Erythroblast (primary cell): ENCODE measurements at regions not wholly inside any gene's neighbourhood (a gene's known extent, or its start where the extent isn't known, plus 50 kb on each side); places are given as distances from the start of the nearest gene placed in this dataset.

Source experiments
- GATA1 ChIP-seq: IDR thresholded peaks from 2 replicates; pipeline ENCODE4 v1.6.1; 2011; ENCODE audit warnings: low read depth, mild to moderate bottlenecking, control low read depth, low read length, moderate library complexity
- POLR2A ChIP-seq: IDR thresholded peaks from 2 replicates; pipeline ENCODE4 v1.6.1; 2011; ENCODE audit warnings: mild to moderate bottlenecking, low read length

GRCh38 chr6:133759524-133759923 is 129.4 kb upstream of the TCF21 start:
- TF ChIP-seq POLR2A, result no peak
- no peak for TF ChIP-seq GATA1
